ENCODE measurements at regions not wholly inside any gene's neighbourhood (a gene's known extent, or its start where the extent isn't known, plus 50 kb on each side); places are given as distances from the start of the nearest gene placed in this dataset.

GRCh38 chr4:41458689-41459088, 79.3 kb upstream of the LIMCH1 start:
- H2AK9ac ChIP-seq (replicated peaks; ENCODE audit: low read depth, low read length, poor library complexity): no peak overlapping the region
- H4K91ac ChIP-seq (ENCODE audit: insufficient read depth, low read depth, low read length): no peak overlapping the region
- dilution Hi-C loops (cut with HindIII; ENCODE audit: low sequenced_read_pairs, unreplicated experiment) (no loop called here), intact Hi-C loops (cut with micrococcal nuclease) (no loop called here), in situ Hi-C loops (cut with MboI; ENCODE audit: low sequenced_read_pairs) (no loop called here)
- H2BK120ac ChIP-seq (ENCODE audit: low read depth, low read length): no peak overlapping the region
- no peak overlapping the region for H3K4me3 ChIP-seq (ENCODE audit: insufficient read depth, low read depth, low read length)
- no peak overlapping the region for H3K23ac ChIP-seq (ENCODE audit: low read depth, low read length)
- BruUV-seq (replicated peaks): no TSS peak
- H2BK20ac ChIP-seq (ENCODE audit: low read depth, low read length): no peak overlapping the region
- no peak overlapping the region for H4K5ac ChIP-seq (ENCODE audit: low read depth, low read length)
- H3K4me2 ChIP-seq (ENCODE audit: low read depth, low read length): no peak overlapping the region
- DNase-seq (no peak), ATAC-seq (ENCODE audit: low read depth) (no peak)
- no peaks in the 10 kb centered on the region for H4K20me1 ChIP-seq (ENCODE audit: insufficient read depth, low read length)
- H3K27ac ChIP-seq (ENCODE audit: insufficient read depth, low read length): no peak overlapping the region
- no peak overlapping the region for H2BK15ac ChIP-seq (ENCODE audit: low read depth, low read length)
- no peaks in the 10 kb centered on the region for H3K27me3 ChIP-seq (ENCODE audit: control insufficient read depth, insufficient read depth, low read length)
- no peak overlapping the region for H3K56ac ChIP-seq (ENCODE audit: extremely low read depth, insufficient read depth, low read length)
- ChIA-PET POLR2A (ENCODE audit: unreplicated experiment) (no interaction called here), CTCF (interaction anchor here (0.6 kb wide), 1 partner anchor 91 kb away, joined by 4 read pairs; no protein-coding TSS in a partner anchor)
- H3K4me1 ChIP-seq (ENCODE audit: control insufficient read depth, insufficient read depth, low read length): no peaks in the 10 kb centered on the region
- H3K9me1 ChIP-seq (ENCODE audit: insufficient read depth, low read length): no peaks in the 10 kb centered on the region
- no peak overlapping the region for H3K9ac ChIP-seq (ENCODE audit: low read depth, low read length)
- no peak overlapping the region for H4K8ac ChIP-seq (ENCODE audit: low read depth in 2 of 2, low read length in 2 of 2)
- H2AFZ ChIP-seq (replicated peaks; ENCODE audit: low read length, poor library complexity): no peak overlapping the region
- no peaks in the 10 kb centered on the region for H3K79me1 ChIP-seq (ENCODE audit: low read depth in 1 of 2, low read length in 2 of 2)
- no peaks in the 10 kb centered on the region for H3K9me3 ChIP-seq (ENCODE audit: control insufficient read depth, insufficient read depth, low read length)
- H3K14ac ChIP-seq (replicated peaks; ENCODE audit: low read depth, low read length): no peak overlapping the region
- H3K4ac ChIP-seq (ENCODE audit: low read depth, low read length): no peak overlapping the region
- H2BK5ac ChIP-seq (ENCODE audit: low read depth, low read length, poor library complexity, severe bottlenecking): no peak overlapping the region
- no peaks in the 10 kb centered on the region for H3K36me3 ChIP-seq (ENCODE audit: control insufficient read depth, insufficient read depth, low read length)
- H2AK5ac ChIP-seq (ENCODE audit: low read depth, low read length): no peak overlapping the region
- TF ChIP-seq NFE2L2 (IDR thresholded peaks at IDR 0.05; ENCODE audit: low read depth, low read length): no peak
- no peak for TF ChIP-seq ELK1 (IDR thresholded peaks at IDR 0.05; ENCODE audit: borderline replicate concordance, low read depth, low read length)
- TF ChIP-seq POLR2A (IDR thresholded peaks at IDR 0.05; ENCODE audit: low read depth, low read length): no peak
- no peak for TF ChIP-seq CEBPB (IDR thresholded peaks at IDR 0.05; ENCODE audit: low read depth, low read length)
- no peak for TF ChIP-seq MAZ (IDR thresholded peaks at IDR 0.05; ENCODE audit: borderline replicate concordance, low read depth, low read length)
- no CpG with 5 or more reads among the region's 2 CpGs for whole genome bisulfite sequencing, 2 experiments (ENCODE audit: extremely low coverage in 2 of 2, insufficient read length in 1 of 2)
- H3K18ac ChIP-seq (ENCODE audit: low read depth, low read length): no peak overlapping the region

All from IMR-90 (cell line).